ENCODE measurements at regions not wholly inside any gene's neighbourhood (a gene's known extent, or its start where the extent isn't known, plus 50 kb on each side); places are given as distances from the start of the nearest gene placed in this dataset.

DNA sequence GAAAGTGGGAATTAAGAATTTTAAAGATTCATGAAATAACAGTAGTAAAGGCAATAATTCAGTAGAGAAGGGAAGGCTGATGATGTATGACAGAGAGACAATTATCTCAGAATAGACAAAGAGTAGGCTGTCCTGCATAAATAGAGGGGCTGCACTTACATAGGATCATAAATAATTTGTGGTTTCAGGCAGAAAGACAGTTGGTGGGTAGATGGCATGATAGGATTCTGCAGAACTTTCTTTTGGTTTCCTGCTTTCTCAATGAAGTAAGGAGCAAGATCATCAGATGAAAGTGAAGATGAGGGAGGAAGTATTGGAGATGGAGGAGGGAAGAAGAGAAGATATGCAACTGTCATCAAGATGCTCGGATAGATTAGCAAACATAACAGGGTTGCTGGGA lies 604.9 kb upstream of the ZFP42 start:
- ATAC-seq (ENCODE audit: low read depth) (no peak), DNase-seq (no peak)
- Histone ChIP-seq H3K23ac (ENCODE audit: low read depth, low read length) (no peak overlapping the region), H3K4me3 (ENCODE audit: insufficient read depth, low read depth, low read length) (no peak overlapping the region), H3K4me2 (ENCODE audit: low read depth, low read length) (no peak overlapping the region), H4K91ac (ENCODE audit: insufficient read depth, low read depth, low read length) (no peak overlapping the region), H4K5ac (ENCODE audit: low read depth, low read length) (no peak overlapping the region), H2AK9ac (replicated peaks; ENCODE audit: low read depth, low read length, poor library complexity) (no peak overlapping the region), H3K4me1 (ENCODE audit: control insufficient read depth, insufficient read depth, low read length) (peaks cover 6% of the 10 kb centered on the region), H3K27me3 (ENCODE audit: control insufficient read depth, insufficient read depth, low read length) (no peaks in the 10 kb centered on the region), H3K18ac (ENCODE audit: low read depth, low read length) (no peak overlapping the region), H3K9me1 (ENCODE audit: insufficient read depth, low read length) (peaks cover 4% of the 10 kb centered on the region), H4K8ac (ENCODE audit: low read depth in 2 of 2, low read length in 2 of 2) (no peak overlapping the region), H3K14ac (replicated peaks; ENCODE audit: low read depth, low read length) (no peak overlapping the region), H2BK120ac (ENCODE audit: low read depth, low read length) (no peak overlapping the region), H3K56ac (ENCODE audit: extremely low read depth, insufficient read depth, low read length) (no peak overlapping the region), H3K9ac (ENCODE audit: low read depth, low read length) (no peak overlapping the region), H2AK5ac (ENCODE audit: low read depth, low read length) (no peak overlapping the region), H3K27ac (ENCODE audit: insufficient read depth, low read length) (no peak overlapping the region), H3K36me3 (ENCODE audit: control insufficient read depth, insufficient read depth, low read length) (no peaks in the 10 kb centered on the region), H2BK20ac (ENCODE audit: low read depth, low read length) (no peak overlapping the region), H3K9me3 (ENCODE audit: control insufficient read depth, insufficient read depth, low read length) (peaks cover 2% of the 10 kb centered on the region; the same call in 1 of the 2 replicates), H3K4ac (ENCODE audit: low read depth, low read length) (no peak overlapping the region), H3K79me1 (ENCODE audit: low read depth in 1 of 2, low read length in 2 of 2) (no peaks in the 10 kb centered on the region), H4K20me1 (ENCODE audit: insufficient read depth, low read length) (no peaks in the 10 kb centered on the region), H2BK5ac (ENCODE audit: low read depth, low read length, poor library complexity, severe bottlenecking) (no peak overlapping the region), H2AFZ (replicated peaks; ENCODE audit: low read length, poor library complexity) (no peak overlapping the region), H2BK15ac (ENCODE audit: low read depth, low read length) (no peak overlapping the region)
- dilution Hi-C loops (cut with HindIII; ENCODE audit: low sequenced_read_pairs, unreplicated experiment) (no loop called here), intact Hi-C loops (cut with micrococcal nuclease) (loop anchor here (10.0 kb wide), 1 partner anchor 176 kb away; no protein-coding TSS in a partner anchor), in situ Hi-C loops (cut with MboI; ENCODE audit: low sequenced_read_pairs) (no loop called here)
- no CpG with 5 or more reads among the region's 1 CpG for WGBS, 2 experiments (ENCODE audit: extremely low coverage in 2 of 2, insufficient read length in 1 of 2)
- ChIA-PET CTCF (no interaction called here), POLR2A (ENCODE audit: unreplicated experiment) (no interaction called here)
- TF ChIP-seq, protein P1, sequence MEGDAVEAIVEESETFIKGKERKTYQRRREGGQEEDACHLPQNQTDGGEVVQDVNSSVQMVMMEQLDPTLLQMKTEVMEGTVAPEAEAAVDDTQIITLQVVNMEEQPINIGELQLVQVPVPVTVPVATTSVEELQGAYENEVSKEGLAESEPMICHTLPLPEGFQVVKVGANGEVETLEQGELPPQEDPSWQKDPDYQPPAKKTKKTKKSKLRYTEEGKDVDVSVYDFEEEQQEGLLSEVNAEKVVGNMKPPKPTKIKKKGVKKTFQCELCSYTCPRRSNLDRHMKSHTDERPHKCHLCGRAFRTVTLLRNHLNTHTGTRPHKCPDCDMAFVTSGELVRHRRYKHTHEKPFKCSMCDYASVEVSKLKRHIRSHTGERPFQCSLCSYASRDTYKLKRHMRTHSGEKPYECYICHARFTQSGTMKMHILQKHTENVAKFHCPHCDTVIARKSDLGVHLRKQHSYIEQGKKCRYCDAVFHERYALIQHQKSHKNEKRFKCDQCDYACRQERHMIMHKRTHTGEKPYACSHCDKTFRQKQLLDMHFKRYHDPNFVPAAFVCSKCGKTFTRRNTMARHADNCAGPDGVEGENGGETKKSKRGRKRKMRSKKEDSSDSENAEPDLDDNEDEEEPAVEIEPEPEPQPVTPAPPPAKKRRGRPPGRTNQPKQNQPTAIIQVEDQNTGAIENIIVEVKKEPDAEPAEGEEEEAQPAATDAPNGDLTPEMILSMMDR (conservative IDR thresholded peaks at IDR 0.05; ENCODE audit: low read depth, low read length) = no peak
- TF ChIP-seq SMC3 (IDR thresholded peaks at IDR 0.05; ENCODE audit: low read depth, low read length) (no peak), CEBPB (IDR thresholded peaks at IDR 0.05; ENCODE audit: low read depth, low read length) (no peak), CHD1 (IDR thresholded peaks at IDR 0.05; ENCODE audit: low read depth, low read length) (no peak), FOS (IDR thresholded peaks at IDR 0.05; ENCODE audit: low read depth, low read length) (no peak), MXI1 (IDR thresholded peaks at IDR 0.05; ENCODE audit: borderline replicate concordance, low read depth, low read length) (no peak), RFX5 (IDR thresholded peaks at IDR 0.05; ENCODE audit: low read depth, low read length) (no peak), NFE2L2 (IDR thresholded peaks at IDR 0.05; ENCODE audit: low read depth, low read length) (no peak)
- no TSS peak for BruUV-seq (replicated peaks)
